ENCODE measurements at regions not wholly inside any gene's neighbourhood (a gene's known extent, or its start where the extent isn't known, plus 50 kb on each side); places are given as distances from the start of the nearest gene placed in this dataset.

DNA sequence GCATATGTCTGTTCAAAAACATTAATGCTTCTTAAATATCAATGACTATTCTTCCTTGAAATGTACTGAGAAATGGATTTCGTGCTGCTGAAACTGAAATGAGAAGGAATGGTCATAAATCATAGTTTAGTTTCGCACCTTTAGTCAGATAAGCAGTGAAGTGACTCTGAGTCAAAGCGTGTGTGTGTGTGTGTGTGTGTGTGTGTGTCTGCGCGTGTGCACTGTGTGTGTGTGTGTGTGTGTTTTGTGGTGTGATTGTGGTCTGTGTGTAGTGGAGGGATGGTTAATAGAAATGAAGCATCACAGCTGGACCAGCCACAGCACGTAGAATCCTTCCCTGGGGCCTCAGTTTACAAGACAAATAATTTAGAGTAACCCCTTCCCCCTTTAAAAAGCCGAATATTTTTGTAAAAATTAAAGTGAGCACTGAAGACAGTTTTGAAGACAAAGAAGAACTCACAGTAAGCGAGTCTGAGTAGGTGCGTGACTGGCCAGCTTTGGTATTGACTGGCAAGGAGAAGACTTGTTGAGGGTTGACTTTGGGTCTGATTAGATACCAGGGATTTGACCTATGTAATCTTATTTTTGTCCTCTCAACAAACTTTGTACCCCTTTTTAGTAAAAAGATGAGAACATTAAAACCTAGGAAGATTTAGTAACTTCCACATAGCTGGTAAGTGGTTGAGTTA is 202.0 kb upstream of the IL12A start:
- DNase-seq (ENCODE audit: low spot score in 2 of 2) (no peak), ATAC-seq (replicated peaks; ENCODE audit: extremely low read depth, poor library complexity, severe bottlenecking) (no peak)
- H3K36me3 Mint-ChIP-seq (ENCODE audit: insufficient read depth): peaks cover 3% of the 10 kb centered on the region
- H3K9me3 Mint-ChIP-seq: no peaks in the 10 kb centered on the region
- H3K27ac Mint-ChIP-seq (ENCODE audit: low read depth): no peak overlapping the region
- H3K27me3 Mint-ChIP-seq: peaks cover 16% of the 10 kb centered on the region
- no peak overlapping the region for H3K4me3 Mint-ChIP-seq
- H3K4me1 Mint-ChIP-seq: no peaks in the 10 kb centered on the region

DNA sequence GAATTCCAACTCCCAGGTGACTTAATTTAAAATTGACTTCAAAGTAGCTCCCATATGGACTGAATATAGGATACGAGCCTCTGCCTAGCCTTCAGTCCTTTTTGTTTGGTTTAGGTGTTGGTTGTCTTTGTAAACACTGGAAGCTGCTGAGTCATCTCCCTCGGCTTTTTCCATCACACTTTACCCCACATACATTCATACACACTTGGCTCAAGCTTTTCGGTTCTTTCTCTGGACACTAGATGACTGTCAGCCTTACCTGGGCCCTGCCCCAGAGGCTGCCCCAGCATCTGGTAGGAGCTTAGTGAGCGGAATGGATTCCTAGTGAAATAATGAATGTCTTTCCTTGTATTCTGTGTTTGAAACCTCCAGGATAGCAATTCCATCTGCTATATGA is 201.5 kb upstream of the IL12A start:
- H3K4me1 Mint-ChIP-seq: no peaks in the 10 kb centered on the region
- ATAC-seq (replicated peaks; ENCODE audit: extremely low read depth, poor library complexity, severe bottlenecking) (no peak), DNase-seq (ENCODE audit: low spot score in 2 of 2) (no peak)
- H3K27ac Mint-ChIP-seq (ENCODE audit: low read depth): no peak overlapping the region
- H3K27me3 Mint-ChIP-seq: peaks cover 16% of the 10 kb centered on the region
- H3K36me3 Mint-ChIP-seq (ENCODE audit: insufficient read depth): peaks cover 3% of the 10 kb centered on the region
- H3K9me3 Mint-ChIP-seq: no peaks in the 10 kb centered on the region
- no peak overlapping the region for H3K4me3 Mint-ChIP-seq

DNA sequence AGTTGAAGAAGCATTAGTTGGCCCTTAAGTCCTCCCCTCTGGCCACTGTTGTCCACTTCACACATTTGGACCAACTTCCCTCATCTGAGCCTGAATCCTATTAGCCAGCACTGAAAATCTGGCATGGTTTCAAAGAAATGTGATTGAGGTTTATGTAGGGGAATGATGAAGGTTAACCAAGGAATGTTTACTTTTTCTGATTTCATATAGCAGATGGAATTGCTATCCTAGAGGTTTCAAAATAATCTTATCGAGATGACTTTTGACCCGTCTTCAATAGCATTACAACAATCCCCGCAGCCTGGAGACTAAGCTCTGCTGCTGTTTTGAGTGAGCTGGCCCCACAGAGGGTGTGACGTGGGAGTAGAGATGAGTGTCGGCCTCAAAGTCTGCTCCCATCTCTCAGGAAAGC is 200.8 kb upstream of the IL12A start:
- Mint-ChIP-seq H3K9me3 (no peaks in the 10 kb centered on the region), H3K27ac (ENCODE audit: low read depth) (no peak overlapping the region), H3K4me3 (no peak overlapping the region), H3K27me3 (peaks cover 16% of the 10 kb centered on the region), H3K4me1 (no peaks in the 10 kb centered on the region), H3K36me3 (ENCODE audit: insufficient read depth) (peaks cover 3% of the 10 kb centered on the region)
- ATAC-seq (replicated peaks; ENCODE audit: extremely low read depth, poor library complexity, severe bottlenecking): no peak
- DNase-seq (ENCODE audit: low spot score in 2 of 2): no peak

DNA sequence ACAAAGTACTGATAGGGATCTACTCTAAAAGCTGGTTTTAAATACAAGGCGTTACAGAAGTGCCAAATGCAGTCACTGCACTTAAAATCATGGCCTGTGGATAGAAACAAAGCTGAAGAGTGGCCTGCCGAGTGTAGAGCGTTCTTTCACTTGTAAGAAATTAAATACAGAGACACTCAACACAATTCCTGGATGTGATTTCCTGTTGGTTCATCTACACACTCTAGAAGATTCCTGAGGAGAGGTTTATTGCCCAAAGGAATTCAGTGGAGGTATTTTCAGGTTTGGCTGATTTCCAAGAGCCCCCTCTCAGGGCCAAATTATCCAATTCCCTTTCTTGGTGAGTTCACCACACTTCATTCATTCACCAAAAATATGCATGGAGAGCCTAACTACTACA is 200.3 kb upstream of the IL12A start:
- Mint-ChIP-seq H3K4me1 (no peaks in the 10 kb centered on the region), H3K4me3 (no peak overlapping the region), H3K36me3 (ENCODE audit: insufficient read depth) (peaks cover 3% of the 10 kb centered on the region), H3K27ac (ENCODE audit: low read depth) (no peak overlapping the region), H3K27me3 (peaks cover 12% of the 10 kb centered on the region), H3K9me3 (no peaks in the 10 kb centered on the region)
- no peak for ATAC-seq (replicated peaks; ENCODE audit: extremely low read depth, poor library complexity, severe bottlenecking)
- no peak for DNase-seq (ENCODE audit: low spot score in 2 of 2)

DNA sequence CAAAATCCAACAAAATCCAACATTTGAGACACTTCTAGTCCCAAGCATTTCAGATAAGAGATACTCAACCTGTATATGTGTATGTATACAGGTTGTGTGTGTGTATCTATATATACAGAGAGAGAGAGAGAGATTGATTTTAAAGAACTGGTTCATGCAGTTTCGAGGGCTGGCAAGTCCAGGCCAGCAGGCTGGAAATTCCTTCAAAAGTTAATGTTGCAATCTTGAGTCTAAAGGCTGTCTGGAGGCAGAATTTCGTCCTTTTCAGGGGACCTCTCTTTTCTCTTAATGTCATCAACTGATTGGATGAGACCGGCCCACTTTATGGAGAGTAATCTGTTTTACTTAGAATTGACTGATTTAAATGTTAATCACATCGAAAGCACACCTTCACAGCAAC is 199.6 kb upstream of the IL12A start:
- ATAC-seq (replicated peaks; ENCODE audit: extremely low read depth, poor library complexity, severe bottlenecking): no peak
- H3K27me3 Mint-ChIP-seq: peaks cover 5% of the 10 kb centered on the region

DNA sequence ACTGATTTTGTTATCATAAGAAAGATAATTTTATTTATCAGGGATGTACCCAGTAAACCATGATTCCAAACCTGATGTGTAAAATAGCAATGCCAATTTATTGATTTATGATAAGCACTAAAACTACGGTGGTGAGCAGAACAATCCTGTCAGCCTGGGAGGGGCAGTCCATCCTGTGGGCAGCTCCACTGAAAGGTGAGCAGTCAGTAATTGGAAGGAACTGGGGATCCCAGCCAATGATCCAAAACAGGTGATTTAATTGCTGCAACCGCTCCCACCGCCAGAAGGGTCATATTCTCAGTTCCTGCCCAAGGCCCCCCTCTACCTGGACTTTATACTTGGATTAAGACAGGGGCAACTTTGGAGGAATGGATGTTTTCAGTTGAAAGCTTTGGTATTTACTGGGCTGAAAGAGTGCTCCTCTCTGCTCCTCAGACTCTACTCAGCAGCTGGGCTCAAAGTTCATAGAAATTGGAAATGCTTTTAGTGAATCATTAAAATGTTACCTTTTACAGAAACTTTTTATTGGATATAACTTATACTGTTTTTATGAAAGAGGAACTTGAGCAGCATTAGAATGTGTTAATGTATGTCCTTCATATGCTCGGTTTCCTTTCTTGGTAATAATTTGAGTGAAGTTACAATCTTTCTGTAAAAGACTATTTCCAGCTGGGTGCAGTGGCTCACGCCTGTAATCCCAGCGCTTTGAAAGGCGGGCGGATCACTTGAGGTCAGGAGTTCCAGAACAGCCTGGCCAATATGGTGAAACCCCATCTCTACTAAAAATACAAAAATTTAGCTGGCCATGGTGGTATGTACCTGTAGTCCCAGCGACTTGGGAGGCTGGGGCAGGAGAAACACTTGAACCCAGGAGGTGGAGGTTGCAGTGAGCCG is 198.6 kb upstream of the IL12A start:
- DNase-seq (ENCODE audit: low spot score in 2 of 2) (no peak), ATAC-seq (replicated peaks; ENCODE audit: extremely low read depth, poor library complexity, severe bottlenecking) (no peak)
- H3K27me3 Mint-ChIP-seq: peaks cover 7% of the 10 kb centered on the region
- no peaks in the 10 kb centered on the region for H3K4me1 Mint-ChIP-seq
- no peak overlapping the region for H3K4me3 Mint-ChIP-seq
- H3K36me3 Mint-ChIP-seq (ENCODE audit: insufficient read depth): peaks cover 3% of the 10 kb centered on the region
- no peak overlapping the region for H3K27ac Mint-ChIP-seq (ENCODE audit: low read depth)
- H3K9me3 Mint-ChIP-seq: no peaks in the 10 kb centered on the region

More for the DNA sequence above, 199.6 kb upstream of the IL12A start:
- H3K27ac Mint-ChIP-seq (ENCODE audit: low read depth): no peak overlapping the region
- no peak for DNase-seq (ENCODE audit: low spot score in 2 of 2)
- no peaks in the 10 kb centered on the region for H3K9me3 Mint-ChIP-seq
- H3K36me3 Mint-ChIP-seq (ENCODE audit: insufficient read depth): peaks cover 3% of the 10 kb centered on the region
- no peaks in the 10 kb centered on the region for H3K4me1 Mint-ChIP-seq
- H3K4me3 Mint-ChIP-seq: no peak overlapping the region

DNA sequence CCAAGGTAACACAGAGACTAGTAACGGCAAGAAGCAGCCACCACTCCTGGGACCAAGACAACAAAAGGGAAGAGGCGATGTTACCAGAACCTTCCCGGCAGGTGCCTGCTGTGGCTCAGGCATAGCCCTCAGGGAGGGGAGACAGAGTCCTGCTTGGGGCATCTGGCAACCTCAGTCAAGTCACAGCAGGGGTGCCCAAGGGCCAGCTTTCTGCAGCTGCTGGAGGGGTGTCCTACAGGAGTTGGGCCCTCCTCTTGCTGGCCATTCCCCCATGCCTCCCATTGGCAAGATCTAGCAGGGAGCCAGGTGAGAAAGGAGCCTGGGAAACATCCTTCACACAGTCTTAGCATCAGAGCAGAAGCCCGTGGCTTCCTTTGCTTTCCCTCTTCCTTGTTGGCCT is 197.3 kb upstream of the IL12A start:
- H3K9me3 Mint-ChIP-seq: no peaks in the 10 kb centered on the region
- H3K4me3 Mint-ChIP-seq: no peak overlapping the region
- no peak for DNase-seq (ENCODE audit: low spot score in 2 of 2)
- ATAC-seq (replicated peaks; ENCODE audit: extremely low read depth, poor library complexity, severe bottlenecking): no peak
- peaks cover 14% of the 10 kb centered on the region for H3K27me3 Mint-ChIP-seq
- H3K4me1 Mint-ChIP-seq: no peaks in the 10 kb centered on the region
- H3K27ac Mint-ChIP-seq (ENCODE audit: low read depth): no peak overlapping the region
- peaks cover 3% of the 10 kb centered on the region for H3K36me3 Mint-ChIP-seq (ENCODE audit: insufficient read depth)

DNA sequence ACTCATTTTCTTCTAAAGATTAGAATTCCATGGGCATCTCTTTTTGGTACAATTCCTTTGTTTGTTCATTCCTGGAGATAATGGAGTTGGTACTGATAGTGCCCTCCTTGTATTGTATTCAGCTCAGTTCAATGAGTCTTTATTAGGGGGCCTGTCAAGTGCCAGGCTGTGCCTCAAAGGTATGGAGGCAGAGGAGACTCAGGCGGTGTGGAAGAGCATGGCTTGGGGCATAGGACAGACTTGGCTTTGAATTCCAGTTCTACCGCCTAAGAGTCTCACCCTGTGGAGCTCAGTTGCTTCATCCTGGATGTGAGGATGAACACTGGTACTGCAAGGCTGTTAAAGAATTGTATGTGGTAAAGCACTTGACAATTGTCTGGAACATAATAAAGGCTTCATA is 196.6 kb upstream of the IL12A start:
- no peak overlapping the region for H3K27ac Mint-ChIP-seq (ENCODE audit: low read depth)
- H3K9me3 Mint-ChIP-seq: no peaks in the 10 kb centered on the region
- DNase-seq (ENCODE audit: low spot score in 2 of 2) (no peak), ATAC-seq (replicated peaks; ENCODE audit: extremely low read depth, poor library complexity, severe bottlenecking) (no peak)
- H3K36me3 Mint-ChIP-seq (ENCODE audit: insufficient read depth): peaks cover 3% of the 10 kb centered on the region
- H3K4me3 Mint-ChIP-seq: no peak overlapping the region
- H3K4me1 Mint-ChIP-seq: no peaks in the 10 kb centered on the region
- H3K27me3 Mint-ChIP-seq: peaks cover 14% of the 10 kb centered on the region

DNA sequence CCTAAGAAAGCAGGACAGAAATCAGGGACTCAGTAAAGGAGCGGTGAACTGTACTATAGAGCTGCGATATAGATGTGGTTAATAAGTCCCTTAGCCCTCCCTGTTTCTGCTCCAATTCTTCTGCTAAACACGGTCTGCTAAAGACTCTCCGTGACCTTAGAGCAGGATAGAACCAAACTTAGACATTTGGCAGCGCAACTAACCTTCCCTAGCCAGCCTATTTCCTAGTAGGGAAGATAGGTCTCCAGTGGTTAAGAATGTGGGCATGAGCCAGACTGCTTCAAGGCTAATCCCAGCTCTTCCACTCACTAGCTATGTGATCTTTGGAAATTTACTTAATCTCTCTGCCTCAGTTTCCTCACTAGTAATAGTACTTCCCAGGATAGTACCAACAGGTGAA is 193.6 kb upstream of the IL12A start:
- Mint-ChIP-seq H3K4me3 (no peak overlapping the region), H3K9me3 (no peaks in the 10 kb centered on the region), H3K4me1 (no peaks in the 10 kb centered on the region), H3K27ac (ENCODE audit: low read depth) (no peak overlapping the region), H3K27me3 (peaks cover 14% of the 10 kb centered on the region), H3K36me3 (ENCODE audit: insufficient read depth) (peaks cover 3% of the 10 kb centered on the region)
- DNase-seq (ENCODE audit: low spot score in 2 of 2) (no peak), ATAC-seq (replicated peaks; ENCODE audit: extremely low read depth, poor library complexity, severe bottlenecking) (no peak)

DNA sequence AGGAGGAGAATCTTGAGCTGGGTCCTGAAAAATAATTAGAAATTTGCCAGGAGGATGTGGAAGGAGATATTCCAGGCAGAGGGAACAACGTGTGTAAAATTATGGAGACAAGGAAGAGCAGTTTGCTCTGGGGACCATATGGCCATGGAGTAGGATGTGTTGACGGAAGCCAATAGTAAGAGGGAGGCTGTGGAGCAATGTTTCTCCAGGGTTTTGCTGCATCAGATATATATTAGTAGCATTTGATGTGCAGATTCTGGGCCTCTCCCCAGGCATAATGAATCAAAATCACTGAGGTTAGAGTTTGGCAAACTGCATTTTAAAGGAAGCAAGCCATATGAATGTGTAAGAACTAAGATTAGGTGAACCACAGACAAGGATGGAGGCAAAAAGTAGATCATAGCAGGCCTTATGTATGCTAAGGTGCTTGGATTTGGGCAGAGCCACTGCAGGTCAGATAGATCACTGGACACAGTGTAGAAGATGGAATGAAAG is 192.9 kb upstream of the IL12A start:
- Mint-ChIP-seq H3K4me3 (no peak overlapping the region), H3K27ac (ENCODE audit: low read depth) (no peak overlapping the region), H3K36me3 (ENCODE audit: insufficient read depth) (peaks cover 3% of the 10 kb centered on the region), H3K4me1 (no peaks in the 10 kb centered on the region), H3K27me3 (peaks cover 14% of the 10 kb centered on the region), H3K9me3 (no peaks in the 10 kb centered on the region)
- ATAC-seq (replicated peaks; ENCODE audit: extremely low read depth, poor library complexity, severe bottlenecking): no peak
- DNase-seq (ENCODE audit: low spot score in 2 of 2): no peak

DNA sequence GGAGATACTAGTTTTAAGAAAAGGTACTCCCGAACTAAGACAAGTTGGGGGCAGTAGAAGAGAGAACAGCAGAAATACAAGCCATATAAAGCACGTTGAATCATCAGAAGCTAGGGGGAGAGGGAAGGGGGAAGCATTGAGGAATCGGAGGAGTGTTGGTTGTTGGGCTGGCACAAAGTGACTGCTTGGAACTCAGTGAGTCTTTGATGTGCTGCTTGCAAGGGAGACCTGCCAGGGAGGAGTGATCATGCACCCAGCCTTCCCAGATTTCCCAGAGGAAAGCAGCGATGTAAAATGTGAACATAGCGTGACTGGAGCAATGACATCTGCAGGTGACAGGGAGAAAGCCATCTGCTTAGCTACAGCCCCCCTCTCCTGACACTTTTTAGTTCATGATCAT is 192.4 kb upstream of the IL12A start:
- no peak overlapping the region for H3K4me3 Mint-ChIP-seq
- no peaks in the 10 kb centered on the region for H3K4me1 Mint-ChIP-seq
- ATAC-seq (replicated peaks; ENCODE audit: extremely low read depth, poor library complexity, severe bottlenecking): no peak
- H3K27ac Mint-ChIP-seq (ENCODE audit: low read depth): no peak overlapping the region
- H3K9me3 Mint-ChIP-seq: no peaks in the 10 kb centered on the region
- H3K27me3 Mint-ChIP-seq: peaks cover 14% of the 10 kb centered on the region
- no peaks in the 10 kb centered on the region for H3K36me3 Mint-ChIP-seq (ENCODE audit: insufficient read depth)
- DNase-seq (ENCODE audit: low spot score in 2 of 2): no peak

DNA sequence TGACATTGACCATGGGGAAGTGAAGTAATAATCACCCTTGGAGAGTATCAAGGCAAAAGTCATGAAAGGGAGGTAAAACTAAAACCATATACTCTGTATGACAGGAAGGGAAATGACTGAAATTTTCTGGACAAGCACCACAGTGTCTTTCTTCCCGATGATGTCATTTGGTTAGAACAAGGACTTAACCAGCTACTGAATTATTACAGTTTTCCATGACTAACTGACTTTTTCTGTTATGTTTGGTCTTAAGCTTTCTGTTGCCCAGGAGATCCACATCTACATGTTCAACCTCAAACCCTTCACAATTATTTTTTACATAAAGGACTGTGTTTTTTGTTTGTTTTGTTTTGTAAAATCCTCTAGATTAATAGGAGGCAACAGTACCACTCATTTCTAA is 191.9 kb upstream of the IL12A start:
- H3K9me3 Mint-ChIP-seq: no peaks in the 10 kb centered on the region
- H3K27ac Mint-ChIP-seq (ENCODE audit: low read depth): no peak overlapping the region
- no peaks in the 10 kb centered on the region for H3K4me1 Mint-ChIP-seq
- no peak overlapping the region for H3K4me3 Mint-ChIP-seq
- DNase-seq (ENCODE audit: low spot score in 2 of 2): no peak
- peaks cover 14% of the 10 kb centered on the region for H3K27me3 Mint-ChIP-seq
- ATAC-seq (replicated peaks; ENCODE audit: extremely low read depth, poor library complexity, severe bottlenecking): no peak
- no peaks in the 10 kb centered on the region for H3K36me3 Mint-ChIP-seq (ENCODE audit: insufficient read depth)

DNA sequence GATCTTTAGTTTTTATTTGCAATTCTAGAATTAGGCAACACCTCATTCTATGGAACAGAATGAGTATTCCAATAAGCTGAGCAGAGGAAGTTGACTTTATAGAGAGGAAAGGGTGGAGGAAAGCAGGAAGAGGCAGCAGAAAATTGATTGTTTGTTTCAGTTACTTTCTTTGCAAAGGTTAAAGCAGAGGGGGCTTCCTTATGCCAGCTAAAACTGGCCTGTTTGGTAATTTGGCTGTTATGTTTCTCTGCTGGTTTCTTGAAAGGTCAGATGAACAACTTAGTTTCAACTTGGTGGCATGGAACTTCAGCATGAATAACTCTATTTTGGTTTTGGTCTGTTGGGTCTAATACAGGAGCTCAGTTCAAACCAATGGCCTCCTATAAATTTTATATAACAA is 190.9 kb upstream of the IL12A start:
- H3K4me3 Mint-ChIP-seq: no peak overlapping the region
- no peaks in the 10 kb centered on the region for H3K9me3 Mint-ChIP-seq
- H3K27me3 Mint-ChIP-seq: peaks cover 22% of the 10 kb centered on the region
- H3K4me1 Mint-ChIP-seq: no peaks in the 10 kb centered on the region
- H3K36me3 Mint-ChIP-seq (ENCODE audit: insufficient read depth): no peaks in the 10 kb centered on the region
- ATAC-seq (replicated peaks; ENCODE audit: extremely low read depth, poor library complexity, severe bottlenecking) (no peak), DNase-seq (ENCODE audit: low spot score in 2 of 2) (no peak)
- H3K27ac Mint-ChIP-seq (ENCODE audit: low read depth): no peak overlapping the region

All from central memory CD8-positive, alpha-beta T cell (primary cell).